GM21390 (cell line): ENCODE measurements at regions not wholly inside any gene's neighbourhood (a gene's known extent, or its start where the extent isn't known, plus 50 kb on each side); places are given as distances from the start of the nearest gene placed in this dataset.
"Not testable (repeated sequence)": the region's sequence is repeated elsewhere in the genome, so short reads cannot be mapped to it uniquely, and the experiment has no call there.

ENCODE experiments used
- ATAC-seq: cut with Tn5 transposase; IDR thresholded peaks from one replicate; pipeline ENCODE4 v1.9.1; 2021; ENCODE audit not compliant: unreplicated experiment

GRCh38 chr2:234166531-234166930, 116.0 kb downstream of the SPP2 start:
- ATAC-seq, result no peak

DNA sequence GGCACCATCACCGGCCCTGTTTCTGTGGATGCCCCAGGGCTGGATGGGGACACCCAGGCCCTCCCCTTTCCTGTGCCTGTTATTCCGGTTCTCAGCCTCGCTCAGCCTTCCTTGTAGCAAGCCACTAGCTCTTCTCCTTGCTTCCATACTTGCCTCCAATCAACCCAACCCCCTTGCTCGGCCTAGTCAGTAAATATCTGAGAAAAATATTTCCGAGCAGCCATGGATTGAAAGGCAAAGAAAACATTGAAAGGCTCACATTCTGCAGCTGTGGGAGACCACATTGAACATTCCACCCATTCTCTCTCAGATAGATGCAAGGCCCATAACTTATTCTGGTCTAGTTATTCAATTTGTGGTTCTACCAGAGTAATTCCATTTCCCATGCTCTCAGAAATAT, 114.9 kb downstream of the SPP2 start:
- ATAC-seq, result no peak

GRCh38 chr2:234164493-234165413, 114.3 kb downstream of the SPP2 start:
- ATAC-seq, result no peak

DNA sequence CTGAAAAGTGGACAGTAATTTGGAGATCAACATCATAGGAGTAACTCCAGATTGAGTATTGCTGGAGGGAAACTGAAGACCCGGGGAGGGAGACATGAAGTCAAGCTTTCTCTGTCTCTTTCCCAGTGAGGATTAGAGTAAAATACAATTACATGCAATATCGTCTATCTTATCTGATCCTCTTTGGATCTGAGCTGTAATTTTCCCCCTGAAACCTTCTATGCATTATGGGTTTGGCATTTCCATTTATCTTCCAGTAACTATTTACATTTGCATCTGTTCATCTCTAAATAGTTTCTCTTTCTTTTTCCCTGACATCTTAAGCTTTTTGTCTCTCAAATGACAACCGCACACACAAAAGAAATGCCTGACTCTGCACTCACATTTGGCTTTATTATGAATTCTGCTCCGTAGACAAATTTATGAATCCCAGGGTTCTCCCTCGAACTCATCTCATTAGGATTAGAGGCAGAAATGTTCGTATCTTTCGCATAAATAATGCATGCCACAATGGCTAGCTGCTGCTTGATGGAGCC, 113.1 kb downstream of the SPP2 start:
- no peak for ATAC-seq

- ATAC-seq, result no peak
Measured at GRCh38 chr2:234162861-234163260, 112.4 kb downstream of the SPP2 start.

- no peak for ATAC-seq
Measured at GRCh38 chr2:234161932-234162331, 111.4 kb downstream of the SPP2 start.

GRCh38 chr2:234158812-234159211, 108.3 kb downstream of the SPP2 start:
- ATAC-seq, result no peak

- ATAC-seq, result no peak
Measured at GRCh38 chr2:234157817-234158588, 107.5 kb downstream of the SPP2 start.

DNA sequence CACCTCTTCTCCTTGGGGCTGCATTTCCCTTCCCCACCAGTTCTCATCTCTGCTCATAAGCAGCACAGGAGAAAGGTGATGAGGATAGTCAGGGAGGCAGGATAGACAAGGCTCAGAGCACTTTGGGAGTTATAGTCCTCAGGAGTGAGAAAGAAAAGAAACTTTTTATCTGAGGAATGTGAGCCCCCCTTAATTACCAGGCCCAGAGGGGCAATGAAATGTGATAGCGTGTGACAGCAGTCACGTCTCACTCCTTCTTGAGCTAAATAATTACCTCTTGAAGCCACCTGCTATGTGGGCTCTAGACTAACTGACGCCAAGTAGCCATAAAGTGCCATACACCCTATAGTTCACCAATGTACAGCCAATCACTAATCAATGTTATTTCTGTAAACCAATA, 105.8 kb downstream of the SPP2 start:
- ATAC-seq, result no peak

DNA sequence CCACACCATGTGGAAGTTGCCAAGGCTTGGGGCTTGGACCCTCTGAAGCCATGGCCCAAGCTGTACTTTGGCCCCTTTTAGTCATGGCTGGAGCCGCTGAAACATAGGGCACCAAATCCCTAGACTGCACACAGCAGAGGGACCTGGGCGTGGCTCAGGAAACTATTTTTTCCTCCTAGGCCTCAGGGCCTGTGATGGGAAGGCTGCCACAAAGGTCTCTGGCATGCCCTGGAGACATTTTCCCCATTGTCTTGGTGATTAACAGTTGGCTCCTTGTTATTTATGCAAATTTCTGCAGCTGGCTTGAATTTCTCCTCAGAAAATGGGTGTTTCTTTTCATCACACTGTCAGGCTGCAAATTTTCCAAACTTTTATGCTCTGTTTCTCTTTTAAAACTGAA, 102.3 kb downstream of the SPP2 start:
- ATAC-seq, result not testable (repeated sequence)

GRCh38 chr2:234147335-234147861, 96.9 kb downstream of the SPP2 start:
- no peak for ATAC-seq

DNA sequence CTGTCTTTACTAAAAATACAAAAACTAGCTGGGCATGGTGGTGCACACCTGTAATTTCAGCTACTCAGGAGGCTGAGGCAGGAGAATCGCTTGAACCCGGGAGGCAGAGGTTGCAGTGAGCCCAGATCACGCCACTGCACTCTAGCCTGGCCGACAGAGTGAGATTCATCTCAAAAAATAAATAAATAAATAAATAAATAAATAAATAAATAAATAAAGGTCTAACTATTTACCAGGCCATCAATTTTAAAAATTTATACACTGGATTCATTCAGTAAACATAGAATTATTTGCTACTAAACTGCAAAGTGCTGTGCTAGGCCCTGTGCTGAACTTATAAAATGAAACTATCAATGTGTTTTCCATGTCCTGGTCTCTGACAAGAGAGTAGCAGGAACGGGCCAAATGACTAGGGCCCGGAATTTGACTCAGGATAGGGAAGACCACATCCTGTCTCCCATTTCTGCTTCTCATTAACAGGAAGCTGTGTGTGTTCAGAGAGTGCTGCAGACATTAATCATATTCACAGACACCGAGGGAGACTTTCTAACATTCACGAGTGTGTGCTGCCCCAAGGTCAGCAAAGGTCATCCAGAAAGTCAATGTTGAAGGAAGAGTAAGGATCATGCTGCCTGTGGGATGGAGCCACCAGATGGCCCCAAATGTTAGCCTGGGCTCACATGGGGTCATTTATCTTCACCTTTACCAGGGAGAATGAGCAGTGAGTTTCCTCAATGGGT, 95.8 kb downstream of the SPP2 start:
- ATAC-seq, result no peak

DNA sequence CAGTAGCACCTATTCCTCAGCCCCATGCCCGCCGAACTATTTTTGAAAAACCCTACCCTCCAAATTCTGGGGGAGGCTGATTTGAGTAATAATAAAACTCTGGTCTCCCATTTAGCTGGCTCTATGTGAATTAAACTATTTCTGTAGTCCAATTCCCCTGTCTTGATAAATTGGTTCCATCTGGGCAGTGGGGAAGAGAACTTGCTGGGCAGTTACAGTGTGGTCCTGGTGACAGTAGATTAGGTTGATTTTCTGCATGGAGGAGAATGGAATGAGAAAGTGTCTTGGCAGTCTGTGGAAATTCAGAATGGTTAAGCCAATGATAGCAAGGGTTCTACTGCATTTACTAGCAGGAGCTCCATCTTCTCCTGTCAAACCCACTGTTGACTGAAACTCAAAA, 95.0 kb downstream of the SPP2 start:
- no peak for ATAC-seq

DNA sequence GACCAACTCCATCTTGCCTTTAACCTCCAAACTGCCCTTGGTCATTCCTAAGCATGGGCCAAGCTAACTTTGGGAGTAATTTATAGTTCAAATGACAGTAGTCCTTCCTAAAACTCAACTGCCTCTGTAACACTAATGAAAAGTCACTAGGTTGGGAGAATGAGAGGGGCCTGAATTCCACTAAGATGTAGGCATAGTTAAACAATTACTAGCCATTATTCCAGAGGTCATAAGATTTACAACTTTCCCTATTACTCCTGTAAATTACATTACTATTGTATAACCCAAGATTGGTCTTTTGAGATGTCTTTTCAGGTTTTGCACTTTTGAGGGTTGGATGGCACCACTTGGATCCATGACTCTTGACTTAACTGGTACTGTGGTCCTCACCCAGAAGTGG, 94.6 kb downstream of the SPP2 start:
- no peak for ATAC-seq

DNA sequence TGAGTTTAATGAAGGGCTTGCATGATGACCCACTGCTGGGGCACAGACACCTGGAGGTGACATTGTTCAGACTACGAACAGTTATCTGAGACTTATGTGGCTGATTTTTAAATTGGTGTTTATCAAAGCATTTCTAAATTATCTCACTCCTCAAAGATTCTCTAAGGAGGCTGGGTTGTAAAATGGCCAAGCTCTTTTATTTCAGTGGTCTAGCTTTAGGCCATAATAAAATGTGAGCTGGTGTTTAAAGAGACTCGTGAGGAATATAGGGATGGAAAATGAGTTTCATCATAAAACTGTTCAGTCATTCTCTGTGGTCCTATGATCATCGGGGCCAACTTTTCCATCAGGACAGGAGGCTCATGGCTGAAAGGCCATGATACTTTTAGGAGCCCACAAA, 93.4 kb downstream of the SPP2 start:
- no peak for ATAC-seq

- no peak for ATAC-seq
Measured at GRCh38 chr2:234142530-234142929, 92.0 kb downstream of the SPP2 start.

GRCh38 chr2:234139755-234140154, 89.3 kb downstream of the SPP2 start:
- no peak for ATAC-seq

GRCh38 chr2:234138836-234139235, 88.3 kb downstream of the SPP2 start:
- no peak for ATAC-seq

DNA sequence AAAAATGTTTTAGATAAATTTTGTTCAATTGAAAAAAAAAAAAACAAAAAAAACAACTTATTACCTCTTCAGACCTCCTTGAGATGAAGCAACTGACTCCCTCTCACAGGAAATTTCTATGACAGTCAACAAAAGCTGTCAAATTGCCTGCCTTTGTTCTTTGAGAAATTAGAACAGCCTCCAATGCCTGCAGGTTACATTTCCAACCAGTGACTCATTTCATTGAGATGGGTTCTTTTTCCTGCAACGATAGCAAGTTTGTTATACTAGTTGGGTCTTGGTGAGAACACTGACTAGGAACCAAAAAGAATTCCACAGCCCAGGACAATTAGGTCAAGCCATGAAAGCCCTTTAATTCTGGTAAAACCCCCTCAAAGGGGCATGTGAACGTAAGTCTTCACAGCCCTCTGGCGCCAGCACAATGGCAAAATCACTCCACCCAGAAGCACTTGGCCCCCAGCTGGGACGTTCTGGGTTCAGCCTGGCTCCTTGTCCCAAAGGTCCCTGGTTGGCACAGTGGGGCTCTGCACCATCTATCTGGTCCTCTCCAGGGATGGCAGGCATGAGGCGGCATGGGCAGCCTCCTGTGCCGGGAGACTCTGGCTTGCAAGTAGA, 87.0 kb downstream of the SPP2 start:
- ATAC-seq, result no peak

GRCh38 chr2:234136461-234136860, 86.0 kb downstream of the SPP2 start:
- no peak for ATAC-seq
